GM21367 (cell line): ENCODE measurements at regions not wholly inside any gene's neighbourhood (a gene's known extent, or its start where the extent isn't known, plus 50 kb on each side); places are given as distances from the start of the nearest gene placed in this dataset.

Experiments used
- ATAC-seq: cut with Tn5 transposase; IDR thresholded peaks from one replicate; pipeline ENCODE4 v1.9.1; 2021; ENCODE audit not compliant: unreplicated experiment

DNA sequence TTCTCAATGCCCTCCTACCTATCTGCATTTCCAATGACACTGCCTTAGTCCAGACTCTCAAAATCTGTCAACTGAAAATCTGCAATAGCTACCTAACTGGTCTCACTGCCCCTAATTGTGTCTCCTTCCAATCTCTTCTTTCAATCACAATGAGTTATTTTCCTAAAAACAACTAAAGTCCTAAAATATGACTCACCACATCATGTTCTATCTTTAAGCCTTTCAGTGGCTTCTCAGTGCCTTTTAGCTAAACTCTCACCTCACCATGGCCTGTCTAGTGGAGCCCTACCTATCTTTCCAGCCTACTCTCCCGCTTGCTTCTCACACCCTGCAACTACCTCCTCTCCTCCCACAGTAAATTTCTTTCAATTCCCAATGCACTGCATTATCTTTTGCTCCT, 220.9 kb upstream of the PKDCC start:
- ATAC-seq: no peak

DNA sequence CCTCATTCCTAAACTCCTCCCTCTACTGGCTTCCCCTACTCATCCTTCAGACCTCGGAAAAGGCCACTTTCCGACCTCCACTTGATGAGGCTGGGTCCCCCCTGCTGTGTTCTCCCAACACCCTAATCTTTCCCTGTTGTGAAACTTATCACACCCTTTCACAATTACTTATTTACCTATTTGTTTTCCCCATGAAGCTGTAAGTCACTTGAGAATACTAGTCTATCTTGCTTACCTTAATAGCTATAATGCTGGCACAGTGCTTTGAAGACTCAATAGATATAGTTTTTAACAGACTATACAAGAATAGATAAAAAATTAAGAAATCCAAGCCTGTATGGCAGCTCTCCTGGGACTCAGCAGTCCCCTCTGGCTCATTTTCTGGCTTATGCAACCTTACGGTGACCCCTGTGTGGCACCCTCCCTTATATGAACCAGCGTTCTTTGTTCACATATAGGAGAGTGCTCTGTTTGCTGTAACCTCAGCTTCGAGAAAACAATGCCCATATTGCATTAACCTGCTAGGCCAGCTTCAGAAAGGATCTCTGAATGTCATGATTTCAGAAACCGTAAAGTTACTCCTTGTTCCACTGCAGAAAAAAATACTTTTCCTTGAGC, 220.4 kb upstream of the PKDCC start:
- ATAC-seq: no peak

DNA sequence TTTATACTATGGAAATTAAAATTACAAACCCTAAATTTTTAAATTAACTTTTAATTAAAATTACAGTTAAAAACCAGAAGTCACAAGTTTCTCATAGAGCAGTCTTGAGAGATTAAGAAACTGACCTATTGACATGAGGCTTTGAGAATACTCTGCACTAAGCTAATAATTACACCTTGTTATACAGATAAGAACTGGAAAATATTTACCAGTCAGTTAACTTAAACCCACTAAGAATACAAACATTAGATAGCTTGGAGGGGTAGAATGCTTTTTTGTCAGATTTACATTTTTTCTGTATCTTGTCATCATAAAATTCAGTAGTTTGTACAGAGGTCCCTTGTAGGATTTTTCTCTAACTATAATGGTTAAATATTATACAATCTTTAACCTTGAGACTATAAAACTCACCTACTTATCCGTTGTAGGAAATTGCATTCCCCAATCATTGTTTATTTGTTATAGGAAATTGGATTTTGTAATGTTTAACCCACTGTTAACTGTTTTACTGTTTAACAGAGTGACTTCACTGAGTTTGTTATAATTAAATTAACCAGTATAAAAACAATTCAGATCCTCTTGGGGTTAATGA, 219.7 kb upstream of the PKDCC start:
- no peak for ATAC-seq

DNA sequence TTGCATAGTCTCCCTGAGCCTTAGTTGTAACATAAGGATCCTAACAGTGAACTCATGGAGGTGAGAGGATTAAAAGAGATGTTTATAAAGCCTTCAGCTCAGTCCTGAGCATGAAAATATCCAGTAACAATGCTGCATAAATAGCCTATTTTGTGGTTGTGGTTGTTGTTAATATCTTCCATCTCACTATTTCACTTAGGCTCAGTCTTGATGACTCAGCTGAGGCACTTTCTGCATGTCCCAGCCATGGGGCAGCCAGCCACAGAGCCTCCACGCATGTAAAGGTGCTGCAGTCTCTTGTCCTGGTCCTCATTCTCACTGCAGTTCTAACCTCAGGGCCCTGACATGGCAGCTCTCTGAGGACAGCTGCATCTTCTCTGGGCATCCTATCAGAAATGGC, 218.8 kb upstream of the PKDCC start:
- no peak for ATAC-seq

DNA sequence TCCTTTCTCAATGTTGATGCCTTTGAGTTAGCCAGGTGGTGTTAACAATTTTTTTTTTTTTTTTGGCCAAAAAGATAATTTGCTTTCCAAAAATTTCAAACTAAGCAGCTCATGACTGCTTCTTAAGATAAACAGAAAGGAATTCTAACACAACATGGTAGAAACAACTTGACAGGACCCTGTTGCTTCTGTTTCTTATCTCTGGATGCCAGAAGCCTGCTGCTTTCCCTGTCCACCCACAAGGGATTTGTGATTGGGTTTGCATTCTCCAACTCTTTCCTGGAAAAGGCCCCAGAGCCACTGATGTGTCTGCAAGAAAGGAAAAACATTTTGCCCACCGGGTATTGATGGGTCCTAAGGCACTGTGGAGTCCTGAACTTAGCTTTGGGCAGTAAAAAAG, 217.2 kb upstream of the PKDCC start:
- ATAC-seq: no peak

DNA sequence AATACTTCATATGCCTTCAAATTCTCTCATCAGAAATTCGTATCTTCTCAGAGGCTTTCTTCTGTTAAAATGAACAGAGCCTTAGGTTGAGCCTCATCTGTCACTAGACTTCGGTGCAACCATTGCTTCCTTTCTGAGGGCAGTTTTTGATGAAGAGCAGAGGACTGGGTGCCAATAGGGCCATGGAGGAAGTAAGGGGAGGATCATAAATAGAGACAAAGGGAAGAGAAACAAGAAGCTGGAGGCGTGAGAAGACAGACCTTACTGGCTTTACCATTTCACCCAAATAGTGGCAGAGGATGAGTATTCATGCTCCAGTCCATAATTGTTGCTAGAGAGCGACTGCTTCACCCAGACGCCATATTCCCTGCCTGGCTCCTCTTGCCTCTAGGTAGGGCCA, 215.6 kb upstream of the PKDCC start:
- no peak for ATAC-seq

DNA sequence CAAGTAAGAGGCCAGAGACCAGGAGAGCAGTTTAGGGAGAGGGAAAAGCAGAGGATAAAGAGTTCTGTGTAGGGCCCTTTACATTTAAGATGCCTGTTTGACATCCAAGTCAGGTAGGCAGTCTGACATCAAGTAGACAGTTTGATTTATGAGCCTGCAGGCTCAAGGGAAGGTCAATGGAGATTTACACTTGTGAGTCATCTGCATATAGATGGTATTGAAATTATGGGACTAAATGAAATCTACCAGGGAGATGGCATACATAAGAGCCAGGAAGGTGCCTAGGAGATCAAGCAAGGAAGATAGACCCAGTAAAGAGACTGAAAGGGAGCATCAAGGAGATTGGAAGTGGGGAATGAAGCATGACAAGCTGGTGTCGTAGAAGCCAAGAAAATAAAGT, 212.4 kb upstream of the PKDCC start:
- ATAC-seq: no peak

DNA sequence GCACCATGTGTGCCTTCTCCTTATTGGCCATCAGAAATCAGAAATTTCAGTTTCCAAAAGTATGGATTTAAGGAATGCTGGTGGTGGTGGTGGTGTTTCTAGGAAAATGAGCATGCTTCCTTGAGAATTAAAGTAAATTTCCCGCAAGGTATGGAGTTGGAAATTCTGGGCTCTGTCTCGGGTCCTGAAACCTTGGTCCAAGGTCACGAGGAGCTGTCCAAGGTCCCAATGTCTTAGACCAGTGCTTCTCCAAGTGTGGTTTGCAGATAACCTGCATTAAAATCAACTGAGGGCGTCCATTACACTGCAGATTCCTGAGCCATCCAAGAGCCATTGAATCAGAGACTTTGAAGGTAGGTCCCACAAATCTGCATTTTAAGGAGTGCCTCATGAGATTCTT, 210.9 kb upstream of the PKDCC start:
- no peak for ATAC-seq

DNA sequence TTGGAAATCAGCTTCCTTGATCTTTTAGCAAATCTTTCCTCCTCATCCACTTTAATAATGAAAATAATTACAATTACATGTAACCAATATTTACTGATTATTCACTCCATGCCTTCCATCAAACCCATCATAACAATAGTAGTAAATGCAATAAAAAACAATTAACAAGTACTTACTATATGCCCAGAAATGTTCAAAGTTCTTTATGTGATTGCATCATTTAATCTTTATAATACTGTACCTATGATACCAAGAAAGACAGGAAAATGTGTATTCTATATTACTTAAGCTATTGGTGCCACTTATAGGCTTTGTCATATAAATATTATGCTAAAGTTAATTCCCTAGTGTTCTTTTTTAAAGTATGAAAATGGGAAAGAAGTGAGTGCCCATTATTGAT, 210.2 kb upstream of the PKDCC start:
- no peak for ATAC-seq

DNA sequence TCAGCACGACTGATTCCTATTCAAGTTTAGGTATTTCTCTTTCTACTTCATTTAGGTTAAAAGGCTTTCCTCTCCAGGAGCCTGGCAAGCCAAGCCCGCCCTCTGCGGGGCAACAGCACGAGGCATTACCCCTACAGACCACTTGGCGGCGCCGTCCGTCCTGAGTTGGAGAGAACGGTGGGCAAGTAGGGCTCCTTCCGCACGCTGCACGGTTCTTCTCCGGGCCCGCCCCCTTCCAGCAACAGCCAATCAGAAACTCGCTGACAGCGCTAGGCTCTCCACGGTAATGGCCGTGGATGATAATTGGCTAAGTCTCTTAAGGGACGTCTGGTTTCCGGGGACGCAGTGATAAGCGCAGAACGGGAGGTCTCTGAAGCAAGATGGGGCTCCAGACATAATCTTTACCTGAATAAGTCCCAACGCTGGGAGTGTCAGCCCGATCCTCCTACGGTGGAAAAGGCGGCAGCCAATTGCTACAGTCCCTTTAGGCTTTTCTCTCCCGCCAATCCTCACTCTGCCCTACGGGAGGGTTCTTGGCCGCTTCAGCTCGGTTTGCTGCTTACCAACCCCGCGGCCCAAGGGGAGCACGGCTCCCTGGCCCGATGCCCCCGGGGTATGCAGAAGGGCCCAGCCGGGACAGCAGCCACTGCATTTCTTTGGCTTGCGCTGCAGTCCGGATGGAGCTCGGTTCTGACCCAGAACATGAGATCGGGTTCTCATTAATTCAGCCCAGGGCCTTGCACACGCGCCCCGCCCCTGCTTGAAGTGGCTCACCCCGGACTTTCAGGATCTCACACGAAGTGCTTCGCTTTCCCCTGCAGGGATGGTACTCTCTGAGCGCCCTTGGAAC, 206.9 kb upstream of the PKDCC start:
- peak; percentile 100 for ATAC-seq

DNA sequence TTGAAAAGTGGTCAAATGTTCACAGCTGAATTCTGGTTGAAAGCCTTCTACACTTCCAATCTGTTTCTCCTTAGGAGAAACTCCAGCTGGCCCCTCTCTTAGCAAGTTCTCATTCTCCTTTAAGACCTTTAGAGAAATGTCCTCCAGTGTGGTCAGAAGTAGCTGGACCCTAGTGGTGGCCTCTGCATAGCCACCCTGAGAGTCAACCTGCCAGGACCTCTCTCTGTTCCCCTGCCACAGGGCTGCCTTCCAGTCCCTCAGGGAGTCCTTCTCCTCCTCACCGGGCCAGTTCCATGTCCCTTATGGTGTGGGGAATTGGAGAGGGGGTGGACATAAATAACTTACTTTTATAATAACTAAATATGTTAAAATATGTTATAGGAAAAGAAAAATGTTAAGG, 200.9 kb upstream of the PKDCC start:
- no peak for ATAC-seq

DNA sequence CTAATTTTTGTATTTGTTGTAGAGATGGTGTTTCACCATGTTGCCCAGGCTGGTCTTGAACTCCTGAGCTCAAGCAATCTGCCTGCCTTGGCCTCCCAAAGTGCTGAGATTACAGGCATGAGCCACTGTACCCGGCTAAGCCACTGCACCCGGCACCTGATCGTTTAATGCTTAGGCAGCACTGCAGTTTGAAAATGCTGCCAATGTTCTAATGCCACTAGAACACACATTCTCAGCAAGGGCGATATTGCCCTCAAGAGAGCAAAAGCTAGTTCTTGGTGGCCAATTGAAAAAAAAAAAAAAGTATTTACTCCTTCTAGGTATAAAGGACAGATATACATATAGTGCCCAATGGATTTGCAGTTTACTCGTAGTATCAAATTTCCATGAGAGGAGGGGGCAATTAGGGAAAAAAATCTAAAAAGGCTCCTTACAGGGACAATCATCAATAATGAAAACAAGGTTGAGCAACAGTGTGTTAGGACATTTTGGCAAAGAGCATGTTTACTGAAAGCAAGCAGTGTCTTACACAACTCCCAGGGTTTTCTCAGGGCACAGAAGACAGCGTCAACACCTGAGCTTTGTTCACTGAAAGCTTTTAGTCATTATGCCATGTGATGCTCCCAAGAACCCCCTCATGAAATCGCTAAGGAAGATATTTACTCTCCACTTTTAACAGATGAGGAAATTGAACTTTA, 199.9 kb upstream of the PKDCC start:
- no peak for ATAC-seq

DNA sequence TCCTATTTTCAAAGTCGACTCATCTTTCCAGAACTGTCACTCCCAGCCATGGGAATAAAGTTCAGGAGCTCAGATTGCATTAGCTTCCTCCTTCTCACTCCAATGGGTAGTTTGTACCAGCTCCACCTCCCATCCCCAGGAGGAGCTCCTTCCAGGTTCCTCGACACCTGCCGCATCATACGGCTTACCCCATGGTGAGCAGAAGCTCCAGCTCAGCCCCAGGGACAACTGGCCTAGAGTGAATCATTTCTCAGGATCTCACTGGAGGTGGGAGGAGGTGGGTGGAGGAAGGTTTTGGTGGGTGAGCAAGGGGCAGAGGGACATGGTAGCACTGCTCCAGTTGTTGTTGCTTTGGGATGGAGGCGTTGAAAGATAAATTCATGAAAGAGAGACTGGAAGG, 196.3 kb upstream of the PKDCC start:
- no peak for ATAC-seq

DNA sequence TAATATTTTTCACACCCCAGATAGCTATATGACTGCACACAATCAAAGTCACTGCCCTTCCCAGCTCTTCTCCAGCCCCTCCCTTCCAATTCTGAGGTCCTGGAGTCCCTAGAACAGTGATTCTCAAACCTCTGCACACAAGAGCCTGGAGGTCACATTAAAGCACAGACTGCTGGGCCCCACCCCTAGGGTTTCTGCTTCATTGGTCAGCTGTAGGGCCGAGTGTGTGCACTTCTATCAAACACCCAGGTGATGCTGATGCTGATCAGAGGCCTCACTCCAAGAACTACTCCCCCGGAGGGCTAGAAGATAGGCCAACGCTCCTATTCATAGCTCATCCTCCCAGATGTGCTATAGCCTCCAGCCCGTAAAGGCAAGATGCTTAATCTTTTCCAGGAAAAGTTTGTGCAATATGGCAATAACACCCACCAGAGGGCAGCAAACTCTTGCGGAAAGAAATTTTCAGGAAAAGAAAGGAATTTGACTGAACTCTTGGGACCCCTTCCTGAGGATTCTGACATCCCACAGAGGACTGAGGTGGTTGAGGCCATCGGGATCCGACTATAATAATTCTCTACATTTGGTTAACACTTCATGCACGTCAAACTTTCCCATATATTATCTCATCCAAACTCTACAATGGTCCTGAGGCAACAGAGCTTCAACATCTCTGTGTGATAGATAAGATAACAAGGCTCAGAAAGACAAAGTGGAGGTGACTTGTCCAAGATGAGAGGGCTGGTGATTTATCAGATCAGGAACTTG, 194.2 kb upstream of the PKDCC start:
- ATAC-seq: no peak

DNA sequence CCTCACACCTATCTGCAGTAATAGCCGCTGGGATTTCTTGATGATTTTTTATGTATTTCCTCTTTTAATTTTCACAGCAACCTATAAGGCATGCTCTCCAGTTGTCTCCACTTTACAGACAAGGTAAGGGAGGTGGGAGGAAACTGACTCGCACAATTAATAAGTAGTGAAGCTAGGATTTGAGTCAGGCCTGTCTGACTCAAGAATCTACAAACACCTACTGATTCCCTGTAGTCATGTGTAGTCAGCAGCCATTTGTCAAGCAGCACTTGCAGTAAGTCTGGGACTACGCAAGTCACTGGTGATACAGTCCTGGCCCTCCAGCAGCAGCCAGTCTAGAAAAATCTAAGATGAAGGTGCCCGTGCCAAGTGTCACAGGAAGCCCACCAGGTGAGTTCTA, 193.6 kb upstream of the PKDCC start:
- no peak for ATAC-seq

DNA sequence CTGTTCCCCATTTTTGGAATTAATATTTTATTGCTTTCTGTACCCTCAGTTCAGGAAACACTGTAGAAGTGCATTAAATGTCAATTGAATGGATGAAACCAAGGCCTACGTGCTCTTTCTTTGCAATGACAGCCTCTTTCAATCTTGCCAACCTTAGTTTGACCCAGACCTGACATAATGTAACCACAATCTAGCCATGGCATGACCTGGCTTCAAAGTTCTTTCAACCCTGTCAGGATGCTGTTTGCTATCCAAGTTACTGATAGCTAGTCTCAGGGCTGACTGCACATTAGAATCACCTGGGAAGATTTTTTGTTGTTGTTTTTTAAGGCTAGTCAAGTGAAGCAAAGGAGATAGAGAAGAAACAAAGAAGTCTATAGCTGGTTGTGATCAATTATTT, 190.9 kb upstream of the PKDCC start:
- ATAC-seq: no peak

DNA sequence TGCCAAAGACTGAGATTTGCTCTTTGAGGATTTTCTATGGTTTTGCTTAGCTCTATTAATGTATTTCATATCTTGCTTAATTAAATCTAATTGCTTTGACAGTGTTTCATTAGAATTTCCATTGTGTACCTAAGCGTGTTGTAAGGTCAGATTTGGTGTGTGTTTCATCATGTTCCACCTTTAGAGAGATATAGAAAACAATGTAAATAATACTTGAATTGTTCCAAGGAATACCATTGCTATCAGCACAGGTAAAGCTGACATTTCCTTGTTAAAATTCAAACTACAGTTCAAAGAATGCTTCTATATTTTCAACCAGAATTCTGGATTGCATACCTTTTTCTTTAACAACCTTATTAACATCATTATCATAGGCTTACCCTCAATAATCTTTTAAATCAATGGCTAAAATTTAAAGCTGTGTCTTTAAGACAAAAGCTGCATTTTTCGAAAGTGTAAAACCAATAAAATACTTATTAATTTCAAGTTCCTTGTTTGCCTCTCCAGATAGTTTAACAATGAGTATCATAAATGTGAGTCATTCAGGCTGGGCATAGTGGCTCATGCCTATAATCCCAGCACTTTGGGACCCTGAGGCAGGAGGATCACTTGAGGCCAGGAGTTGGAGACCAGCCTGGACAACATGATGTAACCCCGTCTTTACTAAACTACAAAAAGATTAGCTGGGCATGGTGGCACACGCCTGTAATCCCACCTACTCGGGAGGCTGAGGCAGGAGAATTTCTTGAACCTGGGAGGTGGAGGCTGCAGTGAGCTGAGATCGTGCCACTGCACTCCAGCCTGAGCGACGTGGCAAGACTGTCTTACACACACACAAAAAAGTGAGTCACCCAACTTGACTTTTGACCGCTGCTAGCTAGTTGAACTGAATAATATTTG, 188.0 kb upstream of the PKDCC start:
- no peak for ATAC-seq

DNA sequence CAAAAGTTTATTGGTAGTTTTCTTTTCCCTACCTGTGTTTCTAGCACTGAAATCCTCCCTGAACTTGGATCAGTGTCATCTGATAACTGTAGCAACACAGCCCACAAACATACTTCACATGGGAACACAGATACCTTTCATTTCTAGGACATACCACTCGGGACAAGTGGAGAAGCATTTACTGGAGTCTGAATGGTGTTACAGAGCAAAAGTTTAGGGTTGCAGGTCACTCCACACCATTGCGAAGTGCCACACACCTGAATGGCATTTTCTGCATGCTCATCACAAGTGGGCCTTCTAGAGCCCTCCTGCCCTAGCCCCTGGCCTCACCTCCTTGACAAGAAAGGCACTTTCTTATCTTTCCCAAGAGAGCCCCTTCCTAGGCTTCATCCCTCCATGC, 184.8 kb upstream of the PKDCC start:
- no peak for ATAC-seq

DNA sequence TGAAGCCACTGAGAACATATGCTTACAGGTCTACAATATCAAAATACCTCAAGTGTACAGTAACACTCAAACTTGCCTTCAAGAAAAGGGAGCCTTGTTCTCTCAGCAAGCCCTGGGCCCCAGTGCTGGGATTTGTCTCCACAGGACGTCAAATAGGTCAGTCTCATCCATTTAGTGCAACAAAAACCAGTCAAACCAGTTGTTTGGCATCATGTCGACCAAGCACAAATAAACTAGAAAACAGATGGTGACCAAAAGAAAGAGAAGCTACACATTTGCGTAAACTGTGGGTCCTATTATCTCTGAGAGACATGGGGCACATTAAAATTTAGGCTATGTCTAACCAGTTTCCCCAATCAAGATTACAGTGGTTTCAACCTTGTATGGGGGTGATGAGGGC, 182.6 kb upstream of the PKDCC start:
- no peak for ATAC-seq

DNA sequence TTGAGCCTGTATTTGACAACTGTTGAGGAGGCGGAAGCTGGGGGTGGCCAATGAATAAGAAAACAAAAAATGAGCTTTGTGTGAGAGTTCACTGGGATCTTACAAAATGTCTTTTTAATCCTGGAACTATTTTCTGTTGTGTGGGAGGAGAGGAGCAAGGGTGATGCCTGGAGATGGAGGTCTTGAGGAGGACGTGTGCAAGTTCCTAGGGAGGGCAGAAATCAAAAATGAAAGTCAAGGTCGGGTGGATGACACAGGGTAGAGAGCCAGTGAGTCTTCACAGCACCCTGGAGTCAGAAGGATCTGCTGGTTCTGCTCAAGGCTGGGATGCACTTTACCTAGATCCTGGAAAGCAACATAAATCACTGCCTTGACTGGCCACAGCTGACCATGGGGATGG, 180.3 kb upstream of the PKDCC start:
- ATAC-seq: no peak
